Activated T-helper 2 cell treated with anti-CD3 and anti-CD28 coated beads, Interferon-gamma antibody, Interleukin-2, Interleukin-4, amounts not matched to agents 10 μg/mL and 5 μg/mL and 100 μg/mL, durations not matched to agents 14 hours and 24 hours and 36 hours (primary cell): ENCODE measurements at regions not wholly inside any gene's neighbourhood (a gene's known extent, or its start where the extent isn't known, plus 50 kb on each side); places are given as distances from the start of the nearest gene placed in this dataset.
"Not testable (repeated sequence)": the region's sequence is repeated elsewhere in the genome, so short reads cannot be mapped to it uniquely, and the experiment has no call there.

Experiments
- DNase-seq: peaks from one replicate; pipeline ENCODE4 v3.0.0; 2021; ENCODE audit warnings: low spot score
- H3K27ac Mint-ChIP-seq: one replicate; pipeline ENCODE4 v1.8.0; 2021; ENCODE audit warnings: mixed read lengths
- H3K27me3 Mint-ChIP-seq: one replicate; pipeline ENCODE4 v1.8.0; 2021; ENCODE audit warnings: low read depth, mixed read lengths
- H3K36me3 Mint-ChIP-seq: one replicate; pipeline ENCODE4 v1.8.0; 2021; ENCODE audit warnings: low read depth, mixed read lengths
- H3K4me1 Mint-ChIP-seq: one replicate; pipeline ENCODE4 v1.8.0; 2021; ENCODE audit warnings: low read depth, mixed read lengths
- H3K4me3 Mint-ChIP-seq: one replicate; pipeline ENCODE4 v1.8.0; 2021; ENCODE audit warnings: low read depth, mild to moderate bottlenecking, moderate library complexity, mixed read lengths
- H3K9me3 Mint-ChIP-seq: one replicate; pipeline ENCODE4 v1.8.0; 2021; ENCODE audit warnings: mixed read lengths
- intact Hi-C: fragments of 100-400 bp; cut with micrococcal nuclease; formaldehyde crosslinking; loops from one replicate; pipeline ENCODE4 v1.15.1; 2023

DNA sequence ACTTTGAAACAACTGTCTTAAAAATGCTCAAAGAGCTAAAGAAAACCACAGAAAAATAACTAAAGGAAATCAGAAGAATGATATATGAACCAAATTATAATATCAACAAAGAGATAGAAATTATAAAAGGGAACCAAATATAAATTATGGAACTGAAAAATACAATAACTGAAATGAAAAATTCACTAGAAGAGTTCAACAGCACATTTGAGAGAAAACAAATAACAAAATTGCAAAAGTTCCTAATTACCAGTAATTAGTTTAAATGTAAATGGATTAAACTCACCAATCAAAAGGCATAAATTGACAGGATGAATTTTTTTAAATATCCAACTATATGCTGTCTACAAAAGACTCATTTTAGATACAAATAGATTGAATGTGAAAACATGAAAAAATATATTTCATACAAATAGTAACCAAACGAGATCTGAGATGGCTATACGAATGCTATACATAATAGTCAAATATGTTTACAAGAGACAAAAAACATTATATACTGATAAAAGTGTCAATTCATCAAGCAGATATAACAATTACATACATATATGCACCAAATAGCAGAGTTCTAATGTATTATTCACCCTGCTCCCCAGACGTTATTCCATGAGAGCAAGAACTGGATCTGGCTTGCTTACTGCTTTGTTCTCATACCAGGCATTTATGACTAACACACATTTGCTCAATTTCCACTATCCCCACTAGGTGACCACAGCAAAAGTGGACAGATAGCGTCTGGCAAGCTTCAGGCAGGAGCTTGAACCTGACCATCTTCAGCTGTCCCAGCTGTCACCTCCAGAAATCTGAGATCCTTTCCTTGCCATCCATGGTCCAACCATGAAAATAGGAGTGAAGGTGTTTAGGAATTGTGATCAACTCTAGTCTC, 72.4 kb upstream of the SIRPA start:
- H3K4me1 Mint-ChIP-seq: no peaks in the 10 kb centered on the region
- intact Hi-C loops: no loop called here
- no peaks in the 10 kb centered on the region for H3K36me3 Mint-ChIP-seq
- DNase-seq: no peak
- no peak overlapping the region for H3K27ac Mint-ChIP-seq
- no peak overlapping the region for H3K4me3 Mint-ChIP-seq
- H3K9me3 Mint-ChIP-seq: peaks cover 19% of the 10 kb centered on the region
- peaks cover 15% of the 10 kb centered on the region for H3K27me3 Mint-ChIP-seq

DNA sequence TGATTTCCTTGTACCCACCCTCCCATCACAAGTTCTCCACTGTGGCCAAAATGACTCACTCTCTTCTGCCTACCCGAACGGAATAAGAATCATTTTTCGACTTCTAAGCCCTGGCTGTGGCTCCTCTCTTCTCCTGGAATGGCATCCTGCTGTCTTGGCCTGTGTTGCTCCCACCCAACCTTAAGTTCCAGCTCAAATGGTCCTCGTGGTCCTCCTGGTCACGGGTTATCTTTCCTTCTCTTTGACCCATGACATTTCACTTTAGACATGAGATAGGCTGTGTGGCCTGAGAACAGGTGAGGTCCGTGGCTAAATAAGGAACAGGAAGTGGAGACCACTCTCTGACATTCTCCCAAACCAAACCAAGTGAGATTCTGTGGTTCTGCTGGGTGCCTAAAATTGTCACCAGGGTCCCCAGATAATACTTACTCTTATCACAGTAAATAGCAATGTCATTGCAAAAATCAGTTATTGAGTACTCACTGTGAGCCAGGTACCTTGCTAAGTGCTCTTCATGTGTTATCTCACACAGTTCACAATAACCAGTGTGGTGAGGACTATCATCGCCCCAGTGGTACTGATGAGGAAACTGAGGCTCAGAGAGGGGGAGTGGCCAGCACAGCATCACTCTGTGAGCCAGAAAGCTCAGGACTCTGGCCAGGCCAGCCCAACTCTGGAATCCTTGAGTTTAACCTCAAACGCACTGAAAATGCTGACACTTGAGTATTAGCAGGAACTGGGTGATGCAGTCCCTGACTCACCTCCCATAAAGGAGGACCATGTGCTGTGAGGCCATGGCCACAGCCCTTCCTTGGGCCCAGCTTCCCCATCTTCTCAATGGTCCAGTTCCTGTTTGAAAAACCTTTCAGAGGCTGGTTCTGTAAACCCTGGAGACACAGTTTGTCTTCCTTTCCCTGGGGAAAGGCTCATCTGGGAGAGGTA, 74.8 kb upstream of the SIRPA start:
- no peak overlapping the region for H3K27ac Mint-ChIP-seq

GRCh38 chr20:1819311-1820137, 75.7 kb upstream of the SIRPA start:
- no peaks in the 10 kb centered on the region for H3K4me1 Mint-ChIP-seq
- DNase-seq: no peak
- no peak overlapping the region for H3K27ac Mint-ChIP-seq
- intact Hi-C loops: no loop called here
- H3K9me3 Mint-ChIP-seq: peaks cover 19% of the 10 kb centered on the region
- no peaks in the 10 kb centered on the region for H3K36me3 Mint-ChIP-seq
- H3K4me3 Mint-ChIP-seq: no peak overlapping the region
- H3K27me3 Mint-ChIP-seq: peaks cover 37% of the 10 kb centered on the region

More for the DNA sequence above, 74.8 kb upstream of the SIRPA start:
- no peaks in the 10 kb centered on the region for H3K36me3 Mint-ChIP-seq
- H3K4me1 Mint-ChIP-seq: no peaks in the 10 kb centered on the region
- no peak overlapping the region for H3K4me3 Mint-ChIP-seq
- DNase-seq: no peak
- intact Hi-C loops: no loop called here
- H3K9me3 Mint-ChIP-seq: peaks cover 19% of the 10 kb centered on the region
- H3K27me3 Mint-ChIP-seq: peaks cover 35% of the 10 kb centered on the region

GRCh38 chr20:1818895-1819294, 76.3 kb upstream of the SIRPA start:
- peaks cover 19% of the 10 kb centered on the region for H3K9me3 Mint-ChIP-seq

GRCh38 chr20:1818247-1818840, 76.9 kb upstream of the SIRPA start:
- Mint-ChIP-seq H3K36me3 (no peaks in the 10 kb centered on the region), H3K9me3 (peaks cover 14% of the 10 kb centered on the region), H3K27ac (no peak overlapping the region), H3K4me1 (no peaks in the 10 kb centered on the region), H3K27me3 (peaks cover 43% of the 10 kb centered on the region), H3K4me3 (no peak overlapping the region)
- no peak for DNase-seq
- intact Hi-C loops: no loop called here

More at GRCh38 chr20:1818895-1819294, 76.3 kb upstream of the SIRPA start:
- peaks cover 41% of the 10 kb centered on the region for H3K27me3 Mint-ChIP-seq
- DNase-seq: no peak
- no peaks in the 10 kb centered on the region for H3K4me1 Mint-ChIP-seq
- H3K4me3 Mint-ChIP-seq: no peak overlapping the region
- H3K27ac Mint-ChIP-seq: no peak overlapping the region
- H3K36me3 Mint-ChIP-seq: no peaks in the 10 kb centered on the region
- intact Hi-C loops: no loop called here

DNA sequence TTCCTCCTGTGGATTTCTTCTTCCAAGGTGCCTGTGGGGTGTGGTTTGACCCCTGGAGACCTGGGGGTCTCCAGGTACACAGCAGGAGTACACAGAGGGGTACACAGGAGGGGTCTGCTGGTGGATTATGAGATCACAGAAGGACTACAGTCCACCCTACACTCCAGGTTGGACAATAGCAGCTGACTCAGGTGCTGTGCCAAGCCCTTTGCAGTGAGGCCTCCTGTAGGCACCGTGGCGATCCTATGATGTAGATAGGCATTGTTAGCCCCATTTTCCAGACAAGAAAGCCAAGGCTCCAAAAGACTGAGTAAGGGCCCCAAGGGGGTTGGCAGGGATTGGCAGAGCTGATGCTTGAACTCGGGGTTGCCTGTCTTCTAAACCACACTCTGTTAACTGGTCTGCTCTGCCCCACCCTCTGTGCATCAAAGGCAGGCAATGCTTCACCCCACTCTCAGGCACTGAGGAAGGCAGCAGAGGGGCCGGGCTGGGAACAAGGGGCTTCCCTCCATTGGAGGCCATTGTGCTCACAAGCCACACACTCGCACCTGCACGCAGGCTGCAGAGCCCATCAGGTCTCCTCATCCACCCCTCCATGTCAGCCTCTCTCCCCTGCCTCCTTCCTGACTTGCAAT, 77.5 kb upstream of the SIRPA start:
- Mint-ChIP-seq H3K9me3 (peaks cover 8% of the 10 kb centered on the region), H3K4me3 (no peak overlapping the region), H3K27ac (no peak overlapping the region), H3K36me3 (no peaks in the 10 kb centered on the region), H3K27me3 (peaks cover 43% of the 10 kb centered on the region), H3K4me1 (no peaks in the 10 kb centered on the region)
- DNase-seq: no peak
- intact Hi-C loops: no loop called here

- Mint-ChIP-seq H3K36me3 (no peaks in the 10 kb centered on the region), H3K27me3 (peaks cover 43% of the 10 kb centered on the region), H3K4me3 (no peak overlapping the region), H3K9me3 (no peaks in the 10 kb centered on the region), H3K27ac (no peak overlapping the region), H3K4me1 (no peaks in the 10 kb centered on the region)
- DNase-seq: no peak
- intact Hi-C loops: no loop called here
These were observed 78.5 kb upstream of the SIRPA start for GRCh38 chr20:1816384-1817381.

GRCh38 chr20:1815502-1816085, 79.6 kb upstream of the SIRPA start:
- no peak for DNase-seq
- intact Hi-C loops: no loop called here
- Mint-ChIP-seq H3K4me1 (no peaks in the 10 kb centered on the region), H3K36me3 (no peaks in the 10 kb centered on the region), H3K27me3 (peaks cover 50% of the 10 kb centered on the region), H3K27ac (no peak overlapping the region), H3K4me3 (no peak overlapping the region), H3K9me3 (no peaks in the 10 kb centered on the region)

DNA sequence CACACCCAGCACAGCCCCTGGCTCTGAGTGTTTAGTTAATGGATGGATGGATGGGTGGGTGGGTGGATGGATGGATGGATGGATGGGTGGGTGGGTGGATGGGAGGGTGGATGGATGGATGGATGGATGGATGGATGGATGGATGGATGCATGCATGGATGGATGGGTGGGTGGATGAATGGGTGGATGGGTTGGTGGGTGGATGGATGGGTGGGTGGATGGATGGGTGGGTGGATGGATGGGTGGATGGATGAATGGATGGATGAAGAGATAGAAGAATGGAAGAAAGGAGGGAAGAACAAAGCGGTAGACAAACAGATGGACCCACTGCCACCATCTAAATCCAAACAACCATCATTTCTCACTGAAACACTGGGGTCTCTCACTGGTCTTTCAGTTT, 80.3 kb upstream of the SIRPA start:
- H3K9me3 Mint-ChIP-seq, H3K4me1 Mint-ChIP-seq, H3K27ac Mint-ChIP-seq, intact Hi-C loops, DNase-seq, H3K4me3 Mint-ChIP-seq, H3K36me3 Mint-ChIP-seq: not testable (repeated sequence)
- H3K27me3 Mint-ChIP-seq: peaks cover 54% of the 10 kb centered on the region

- intact Hi-C loops: no loop called here
- H3K36me3 Mint-ChIP-seq: no peaks in the 10 kb centered on the region
- no peak for DNase-seq
- H3K27me3 Mint-ChIP-seq: peaks cover 53% of the 10 kb centered on the region
- H3K27ac Mint-ChIP-seq: no peak overlapping the region
- H3K4me3 Mint-ChIP-seq: no peak overlapping the region
- H3K9me3 Mint-ChIP-seq: no peaks in the 10 kb centered on the region
- no peaks in the 10 kb centered on the region for H3K4me1 Mint-ChIP-seq
These were observed 81.3 kb upstream of the SIRPA start for GRCh38 chr20:1813674-1814635.
